Nephron progenitor cell (in vitro differentiated cells): ENCODE measurements at regions not wholly inside any gene's neighbourhood (a gene's known extent, or its start where the extent isn't known, plus 50 kb on each side); places are given as distances from the start of the nearest gene placed in this dataset.

Experiments used
- DNase-seq: peaks from one replicate; pipeline ENCODE4 v3.0.0; 2021
- H3K27ac Mint-ChIP-seq: 2 replicates; pipeline ENCODE4 v1.8.0; 2021; ENCODE audit warnings: mild to moderate bottlenecking, moderate library complexity, mixed read lengths
- H3K27me3 Mint-ChIP-seq: 2 replicates; pipeline ENCODE4 v1.8.0; 2021; ENCODE audit warnings: mild to moderate bottlenecking, low read depth, mixed read lengths; ENCODE audit not compliant: poor library complexity
- H3K36me3 Mint-ChIP-seq: 2 replicates; pipeline ENCODE4 v1.8.0; 2021; ENCODE audit warnings: low read depth, mixed read lengths
- H3K4me1 Mint-ChIP-seq: 2 replicates; pipeline ENCODE4 v1.8.0; 2021; ENCODE audit warnings: mixed read lengths
- H3K4me3 Mint-ChIP-seq: 2 replicates; pipeline ENCODE4 v1.8.0; 2021; ENCODE audit warnings: mild to moderate bottlenecking, moderate library complexity, mixed read lengths
- H3K9me3 Mint-ChIP-seq: 2 replicates; pipeline ENCODE4 v1.8.0; 2021; ENCODE audit warnings: mild to moderate bottlenecking, moderate library complexity, mixed read lengths
- CTCF ChIP-seq: fragments of 200-600 bp; sonication (generic); IDR thresholded peaks from 2 replicates; pipeline ENCODE4 v1.5.0; 2021; ENCODE audit warnings: antibody characterized with exemption

- Mint-ChIP-seq H3K4me3 (no peak overlapping the region), H3K9me3 (peaks cover 14% of the 10 kb centered on the region), H3K27ac (no peak overlapping the region), H3K36me3 (no peaks in the 10 kb centered on the region), H3K4me1 (no peaks in the 10 kb centered on the region), H3K27me3 (peaks cover 15% of the 10 kb centered on the region)
- TF ChIP-seq CTCF, result no peak
- no peak for DNase-seq
These were observed 160.1 kb downstream of the RRAGC start for GRCh38 chr1:38699330-38700076.

GRCh38 chr1:38697387-38697786 lies 162.2 kb downstream of the RRAGC start:
- TF ChIP-seq CTCF, result no peak
- Mint-ChIP-seq H3K9me3 (peaks cover 4% of the 10 kb centered on the region), H3K36me3 (no peaks in the 10 kb centered on the region), H3K4me3 (no peak overlapping the region), H3K4me1 (no peaks in the 10 kb centered on the region), H3K27me3 (peaks cover 15% of the 10 kb centered on the region), H3K27ac (no peak overlapping the region)
- DNase-seq, result no peak

GRCh38 chr1:38696371-38696770 lies 163.2 kb downstream of the RRAGC start:
- DNase-seq, result no peak
- H3K27me3 Mint-ChIP-seq, result peaks cover 21% of the 10 kb centered on the region
- peaks cover 7% of the 10 kb centered on the region for H3K9me3 Mint-ChIP-seq
- no peak overlapping the region for H3K4me3 Mint-ChIP-seq
- no peak for TF ChIP-seq CTCF
- H3K36me3 Mint-ChIP-seq, result no peaks in the 10 kb centered on the region
- H3K4me1 Mint-ChIP-seq, result no peaks in the 10 kb centered on the region
- no peak overlapping the region for H3K27ac Mint-ChIP-seq

- H3K4me1 Mint-ChIP-seq, result no peaks in the 10 kb centered on the region
- TF ChIP-seq CTCF, result no peak
- H3K9me3 Mint-ChIP-seq, result peaks cover 3% of the 10 kb centered on the region
- no peak overlapping the region for H3K4me3 Mint-ChIP-seq
- H3K27me3 Mint-ChIP-seq, result peaks cover 23% of the 10 kb centered on the region
- no peak for DNase-seq
- H3K36me3 Mint-ChIP-seq, result no peaks in the 10 kb centered on the region
- H3K27ac Mint-ChIP-seq, result no peak overlapping the region
These were observed 165.8 kb downstream of the RRAGC start for GRCh38 chr1:38693759-38694158.

GRCh38 chr1:38693031-38693430 lies 166.5 kb downstream of the RRAGC start:
- no peak for TF ChIP-seq CTCF
- Mint-ChIP-seq H3K27ac (no peak overlapping the region), H3K9me3 (peaks cover 3% of the 10 kb centered on the region), H3K36me3 (no peaks in the 10 kb centered on the region), H3K4me3 (no peak overlapping the region), H3K27me3 (peaks cover 28% of the 10 kb centered on the region), H3K4me1 (no peaks in the 10 kb centered on the region)
- no peak for DNase-seq

- no peak for DNase-seq
- TF ChIP-seq CTCF, result no peak
- Mint-ChIP-seq H3K4me1 (no peaks in the 10 kb centered on the region), H3K27me3 (peaks cover 49% of the 10 kb centered on the region), H3K9me3 (peaks cover 3% of the 10 kb centered on the region), H3K4me3 (no peak overlapping the region), H3K27ac (no peak overlapping the region), H3K36me3 (no peaks in the 10 kb centered on the region)
These were observed 168.7 kb downstream of the RRAGC start for GRCh38 chr1:38690790-38691449.
